SU-DHL-6 (cell line): ENCODE measurements at regions not wholly inside any gene's neighbourhood (a gene's known extent, or its start where the extent isn't known, plus 50 kb on each side); places are given as distances from the start of the nearest gene placed in this dataset.

Experiments
- H2AFZ ChIP-seq: fragments of 200-600 bp; sonication (generic); 2 replicates; pipeline ENCODE4 v1.6.1; 2014; ENCODE audit warnings: low read depth, mild to moderate bottlenecking, moderate library complexity, mixed read lengths, antibody characterized with exemption, low read length; ENCODE audit not compliant: severe bottlenecking
- H3F3A ChIP-seq: fragments of 200-600 bp; shearing (Covaris generic); 2 replicates; pipeline ENCODE4 v1.6.0; 2016; ENCODE audit warnings: antibody characterized with exemption, mild to moderate bottlenecking; ENCODE audit not compliant: insufficient read depth
- H3K27ac ChIP-seq: fragments of 200-600 bp; sonication (generic); 2 replicates; pipeline ENCODE4 v1.5.1; 2016; ENCODE audit warnings: low read depth, mild to moderate bottlenecking, low read length, moderate library complexity, mixed read lengths
- H3K27me3 ChIP-seq: fragments of 200-600 bp; sonication (generic), shearing (Covaris generic); 2 replicates; pipeline ENCODE4 v1.6.0; 2014; ENCODE audit warnings: mild to moderate bottlenecking, low read length
- H3K36me3 ChIP-seq: fragments of 200-600 bp; sonication (generic); 2 replicates; pipeline ENCODE4 v1.6.1; 2014; ENCODE audit warnings: mild to moderate bottlenecking, low read length, mixed read lengths
- H3K4me2 ChIP-seq: fragments of 300-600, 200-600 bp; shearing (Covaris generic), sonication (generic); 2 replicates; pipeline ENCODE4 v1.6.0; 2014; ENCODE audit warnings: low read length, low read depth, mild to moderate bottlenecking; ENCODE audit not compliant: poor library complexity, severe bottlenecking
- H3K4me3 ChIP-seq: fragments of 200-600 bp; sonication (generic); 2 replicates; pipeline ENCODE4 v1.5.1; 2014; ENCODE audit warnings: antibody characterized with exemption, low read length, mild to moderate bottlenecking, mixed read lengths; ENCODE audit not compliant: insufficient read depth, poor library complexity, severe bottlenecking
- H3K79me2 ChIP-seq: fragments of 200-600 bp; sonication (generic); 2 replicates; pipeline ENCODE4 v1.6.1; 2014; ENCODE audit warnings: mild to moderate bottlenecking, low read length, moderate library complexity; ENCODE audit not compliant: insufficient read depth
- H3K9ac ChIP-seq: fragments of 200-600 bp; sonication (generic); 2 replicates; pipeline ENCODE4 v1.7.0; 2014; ENCODE audit warnings: mild to moderate bottlenecking, low read length
- H3K9me2 ChIP-seq: fragments of 200-600 bp; sonication (generic); replicated peaks from 2 replicates; pipeline ENCODE4 v1.6.1; 2014; ENCODE audit warnings: low read length; ENCODE audit not compliant: insufficient read depth
- H3K9me3 ChIP-seq: fragments of 200-600 bp; sonication (generic); 2 replicates; pipeline ENCODE4 v1.6.1; 2014; ENCODE audit warnings: low read length, mixed read lengths; ENCODE audit not compliant: insufficient read depth
- H4K20me1 ChIP-seq: fragments of 200-600 bp; sonication (generic); 2 replicates; pipeline ENCODE4 v1.6.1; 2014; ENCODE audit warnings: low read depth, mild to moderate bottlenecking, antibody characterized with exemption, low read length, moderate library complexity, mixed read lengths
- CTCF ChIP-seq: fragments of 200-600 bp; sonication (generic); IDR thresholded peaks from one replicate; pipeline ENCODE4 v1.5.1; 2017; ENCODE audit warnings: antibody characterized with exemption, mild to moderate bottlenecking, low read length, moderate library complexity; ENCODE audit not compliant: insufficient read depth, poor library complexity, severe bottlenecking
- EZH2phosphoT487 ChIP-seq: fragments of 200-600 bp; sonication (generic), shearing (Covaris generic); conservative IDR thresholded peaks from 2 replicates; pipeline ENCODE4 v1.6.1; 2018; ENCODE audit warnings: mild to moderate bottlenecking, antibody characterized with exemption, low read length, moderate library complexity, mixed read lengths

GRCh38 chr15:92268900-92269299, 124.8 kb upstream of the ST8SIA2 start:
- Histone ChIP-seq H2AFZ (no peak overlapping the region), H3K36me3 (no peaks in the 10 kb centered on the region), H3K79me2 (no peaks in the 10 kb centered on the region), H3K4me3 (no peak overlapping the region), H4K20me1 (no peaks in the 10 kb centered on the region), H3F3A (no peaks in the 10 kb centered on the region), H3K9ac (no peak overlapping the region), H3K4me2 (no peak overlapping the region), H3K9me3 (no peaks in the 10 kb centered on the region), H3K27ac (no peak overlapping the region), H3K27me3 (no peaks in the 10 kb centered on the region), H3K9me2 (no peaks in the 10 kb centered on the region; the same call in 1 of the 2 replicates)
- TF ChIP-seq EZH2phosphoT487 (no peak), CTCF (no peak)

- no peak overlapping the region for H3K9ac ChIP-seq
- H3K36me3 ChIP-seq, result no peaks in the 10 kb centered on the region
- no peaks in the 10 kb centered on the region for H3K9me3 ChIP-seq
- H4K20me1 ChIP-seq, result no peaks in the 10 kb centered on the region
- no peak overlapping the region for H3K27ac ChIP-seq
- H3K4me2 ChIP-seq, result no peak overlapping the region
- H3K27me3 ChIP-seq, result no peaks in the 10 kb centered on the region
- no peaks in the 10 kb centered on the region; the same call in 1 of the 2 replicates for H3K9me2 ChIP-seq
- no peaks in the 10 kb centered on the region for H3F3A ChIP-seq
- H3K79me2 ChIP-seq, result no peaks in the 10 kb centered on the region
- no peak for TF ChIP-seq CTCF
- TF ChIP-seq EZH2phosphoT487, result no peak
- H2AFZ ChIP-seq, result no peak overlapping the region
- H3K4me3 ChIP-seq, result no peak overlapping the region
Observed at GRCh38 chr15:92271179-92271578, 122.5 kb upstream of the ST8SIA2 start.

- H3K9me3 ChIP-seq, result no peaks in the 10 kb centered on the region
- no peak overlapping the region for H2AFZ ChIP-seq
- no peaks in the 10 kb centered on the region; the same call in 1 of the 2 replicates for H3K9me2 ChIP-seq
- H3K36me3 ChIP-seq, result no peaks in the 10 kb centered on the region
- H4K20me1 ChIP-seq, result no peaks in the 10 kb centered on the region
- H3K79me2 ChIP-seq, result no peaks in the 10 kb centered on the region
- no peak for TF ChIP-seq EZH2phosphoT487
- TF ChIP-seq CTCF, result no peak
- no peaks in the 10 kb centered on the region for H3K27me3 ChIP-seq
- H3F3A ChIP-seq, result no peaks in the 10 kb centered on the region
- H3K9ac ChIP-seq, result no peak overlapping the region
- H3K4me3 ChIP-seq, result no peak overlapping the region
- no peak overlapping the region for H3K4me2 ChIP-seq
- H3K27ac ChIP-seq, result no peak overlapping the region
Observed at GRCh38 chr15:92272106-92272505, 121.6 kb upstream of the ST8SIA2 start.
